ENCODE measurements at regions not wholly inside any gene's neighbourhood (a gene's known extent, or its start where the extent isn't known, plus 50 kb on each side); places are given as distances from the start of the nearest gene placed in this dataset.

DNA sequence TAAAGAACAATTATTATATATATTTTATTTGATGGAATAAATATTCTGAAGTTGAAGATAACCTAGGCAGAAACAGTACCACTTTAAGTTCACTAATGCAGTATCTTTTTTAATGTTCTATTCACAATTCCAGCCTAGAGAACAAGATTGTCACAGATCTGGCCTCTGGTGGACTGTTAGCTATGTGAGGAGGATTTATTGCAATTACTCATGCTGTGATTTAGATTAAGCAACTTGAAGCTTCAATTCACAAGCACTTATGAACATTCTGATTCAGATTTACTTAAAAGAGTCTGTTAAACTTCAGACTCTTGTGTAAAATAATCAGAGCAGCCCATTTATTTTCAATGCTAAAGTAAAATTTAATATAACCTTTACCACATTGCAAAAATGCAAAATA, 1489.8 kb downstream of the STIM2 start:
- intact Hi-C loops (cut with DNase I) = no loop called here
- no peak for DNase-seq (ENCODE audit: low spot score)

DNA sequence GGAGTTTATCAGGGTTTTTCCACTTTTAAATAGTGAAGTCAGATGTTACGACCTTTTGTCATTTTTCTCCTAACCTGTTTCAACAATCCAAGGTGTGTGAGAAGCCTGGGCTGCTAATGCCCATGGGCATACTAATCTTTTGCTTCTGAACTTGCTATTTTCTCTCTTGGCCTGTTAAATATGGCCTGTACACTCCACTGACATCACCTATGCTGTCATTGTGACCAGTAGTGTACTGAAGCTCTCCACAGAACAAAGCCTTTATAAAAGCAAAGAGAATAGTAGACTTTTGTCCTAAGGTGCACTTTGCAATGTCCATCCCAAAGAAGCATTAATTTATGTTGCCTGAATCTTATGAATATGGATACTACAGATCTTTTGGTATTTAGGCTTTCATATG, 1490.5 kb downstream of the STIM2 start:
- intact Hi-C loops (cut with DNase I) = no loop called here
- no peak for DNase-seq (ENCODE audit: low spot score)

- intact Hi-C loops (cut with DNase I) = no loop called here
Measured at GRCh38 chr4:28351826-28352225, 1491.2 kb downstream of the STIM2 start.

DNA sequence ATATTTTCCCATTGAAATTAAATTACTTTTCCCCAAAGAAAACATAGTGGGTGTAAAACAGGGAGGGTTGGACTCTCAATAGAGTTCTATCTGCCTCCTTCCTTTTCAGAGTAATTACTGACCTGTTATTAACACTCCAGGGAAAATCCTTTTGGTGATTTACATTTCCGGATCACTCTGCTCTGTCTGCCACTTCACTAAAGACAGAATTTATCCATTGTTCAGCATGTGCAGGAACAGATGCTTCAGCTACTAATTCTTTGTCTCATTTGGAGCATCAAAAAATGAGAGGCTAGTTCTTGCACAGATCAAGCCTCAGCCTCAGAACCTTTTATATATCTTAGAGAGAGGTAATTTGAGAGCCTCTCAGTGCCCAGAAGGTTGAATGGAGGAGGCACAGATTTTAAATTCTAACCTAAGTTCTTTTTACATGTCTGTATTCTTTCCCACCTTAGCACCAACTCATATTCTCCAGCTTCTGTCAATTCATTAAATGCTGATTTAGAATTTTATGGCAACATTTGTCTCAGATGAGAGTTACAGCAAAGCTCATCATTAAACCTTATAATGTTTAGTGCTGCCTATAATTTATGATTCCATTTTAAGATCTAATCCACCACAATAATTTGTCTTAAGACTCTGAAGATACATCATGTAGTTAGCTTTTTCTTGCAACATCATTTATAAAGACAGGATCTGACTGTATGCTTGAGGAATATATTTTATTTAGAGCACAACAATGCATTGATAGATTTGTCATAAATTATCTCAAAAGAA, 1494.4 kb downstream of the STIM2 start:
- intact Hi-C loops (cut with DNase I) = no loop called here
- DNase-seq (ENCODE audit: low spot score) = no peak

More at GRCh38 chr4:28351826-28352225, 1491.2 kb downstream of the STIM2 start:
- DNase-seq (ENCODE audit: low spot score) = no peak

DNA sequence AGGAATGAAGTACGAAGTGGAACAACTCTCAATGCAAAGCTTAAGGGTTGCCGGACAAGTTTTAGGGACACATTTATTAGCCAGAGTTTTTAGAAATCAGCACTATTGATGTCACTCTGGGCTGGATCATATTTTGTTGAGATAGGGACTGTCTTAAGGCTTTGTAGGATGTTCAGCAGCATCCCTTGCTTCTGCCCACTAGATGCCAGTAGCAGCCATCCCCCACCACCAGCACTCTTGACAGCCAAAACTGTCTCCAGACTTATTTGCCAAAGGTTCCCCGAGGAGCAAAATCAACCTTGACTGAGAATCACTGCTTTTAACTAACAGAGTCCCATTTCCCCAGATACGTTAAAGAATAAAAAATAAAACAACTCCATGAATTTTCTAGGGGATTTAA, 1497.3 kb downstream of the STIM2 start:
- DNase-seq (ENCODE audit: low spot score) = no peak
- intact Hi-C loops (cut with DNase I) = no loop called here

GRCh38 chr4:28358606-28359005, 1498.0 kb downstream of the STIM2 start:
- DNase-seq (ENCODE audit: low spot score) = no peak
- intact Hi-C loops (cut with DNase I) = no loop called here

- intact Hi-C loops (cut with DNase I) = no loop called here
- no peak for DNase-seq (ENCODE audit: low spot score)
Measured at GRCh38 chr4:28360681-28361080, 1500.0 kb downstream of the STIM2 start.

GRCh38 chr4:28362169-28362568, 1501.5 kb downstream of the STIM2 start:
- DNase-seq (ENCODE audit: low spot score) = no peak
- intact Hi-C loops (cut with DNase I) = no loop called here

DNA sequence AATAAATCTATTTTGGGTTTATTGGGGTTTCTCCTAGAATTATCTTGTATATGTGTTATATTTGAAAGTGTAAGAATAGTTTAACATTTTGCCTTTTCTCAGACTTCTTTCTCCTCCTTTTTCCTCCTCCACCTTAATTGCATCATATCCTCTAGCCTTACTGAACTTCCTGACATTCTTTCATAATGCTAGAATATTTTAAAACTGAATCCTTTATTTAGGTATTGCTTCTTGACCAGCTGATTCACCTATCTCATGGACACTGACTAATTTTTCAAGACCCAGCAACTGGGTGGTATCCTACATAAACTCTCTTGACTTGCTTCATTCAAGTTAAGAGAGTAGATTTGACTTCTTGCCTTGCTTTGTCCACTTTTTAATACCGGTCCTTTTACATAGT, 1508.9 kb downstream of the STIM2 start:
- no peak for DNase-seq (ENCODE audit: low spot score)
- intact Hi-C loops (cut with DNase I) = no loop called here

GRCh38 chr4:28373191-28373590, 1512.5 kb downstream of the STIM2 start:
- intact Hi-C loops (cut with DNase I) = no loop called here
- DNase-seq (ENCODE audit: low spot score) = no peak

DNA sequence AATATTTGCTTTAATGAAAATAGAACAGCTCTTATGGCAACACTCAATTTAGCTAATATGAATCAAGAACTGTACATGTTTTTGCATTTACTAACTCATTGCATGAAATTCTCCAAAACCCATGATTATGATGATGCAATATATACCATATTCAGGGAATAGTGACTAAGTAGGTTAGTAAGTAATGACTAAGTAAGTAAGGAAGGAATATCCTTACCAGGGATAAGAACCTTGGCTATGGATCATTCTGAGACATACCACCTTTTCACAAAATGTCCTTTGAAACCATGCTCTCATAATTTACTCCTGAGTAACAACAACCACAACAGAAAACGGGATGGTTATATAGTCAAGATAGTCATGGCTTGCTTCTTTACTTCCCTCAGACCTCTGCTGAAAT, 1513.0 kb downstream of the STIM2 start:
- intact Hi-C loops (cut with DNase I) = no loop called here
- no peak for DNase-seq (ENCODE audit: low spot score)

DNA sequence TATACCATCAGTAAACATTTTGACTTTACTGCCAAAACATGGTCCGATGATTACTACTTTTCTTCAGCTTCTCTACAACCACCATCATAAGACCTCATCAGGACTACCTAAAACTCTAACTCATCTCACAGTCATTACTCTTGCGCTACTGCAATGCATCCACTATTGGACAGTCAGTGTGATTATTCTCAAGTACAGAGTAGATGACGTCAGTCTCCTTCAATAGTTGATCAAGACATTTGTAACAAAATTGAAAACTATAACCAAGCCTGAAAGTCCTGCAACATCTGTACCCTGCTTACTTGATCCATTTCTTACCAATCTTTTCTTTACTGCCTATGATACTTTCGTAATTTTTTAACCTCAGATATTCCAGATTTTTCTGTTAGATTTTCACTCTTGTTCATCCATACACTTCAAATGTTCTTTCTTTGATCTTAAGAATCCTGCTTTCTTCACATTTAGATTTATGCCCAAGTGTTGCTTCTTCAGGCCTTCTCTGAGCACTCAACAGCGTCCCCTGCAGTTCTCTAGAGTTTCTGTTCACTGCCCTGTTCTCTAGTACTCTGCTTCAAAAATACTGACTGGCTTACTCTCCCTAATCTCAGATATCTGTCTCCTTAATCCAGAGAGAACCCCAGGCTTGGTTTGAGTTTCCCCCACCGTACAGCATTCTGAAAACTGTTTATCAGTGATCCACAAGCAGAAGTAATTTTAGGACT, 1517.6 kb downstream of the STIM2 start:
- intact Hi-C loops (cut with DNase I) = no loop called here
- no peak for DNase-seq (ENCODE audit: low spot score)

GRCh38 chr4:28385801-28386200, 1525.2 kb downstream of the STIM2 start:
- DNase-seq (ENCODE audit: low spot score) = no peak
- intact Hi-C loops (cut with DNase I) = no loop called here

DNA sequence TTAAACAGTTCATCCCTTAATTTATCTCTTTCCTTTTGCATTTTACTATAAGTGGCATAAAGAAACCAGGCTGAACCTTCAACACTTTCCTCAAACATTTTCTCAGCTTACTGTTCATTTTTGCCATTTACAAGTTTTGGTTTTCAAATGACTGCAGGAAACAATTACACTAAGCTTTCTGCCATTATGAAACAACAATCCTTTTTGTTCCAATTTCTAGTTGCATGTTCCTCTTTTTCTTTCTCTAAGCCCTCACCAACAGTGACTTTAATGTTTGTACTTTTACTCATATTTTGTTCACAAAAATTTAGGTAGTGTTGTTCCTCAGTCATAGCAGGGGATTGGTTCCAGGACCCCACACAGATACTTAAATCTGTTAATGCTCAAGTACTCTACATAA, 1526.1 kb downstream of the STIM2 start:
- DNase-seq (ENCODE audit: low spot score) = no peak
- intact Hi-C loops (cut with DNase I) = no loop called here

- no peak for DNase-seq (ENCODE audit: low spot score)
- intact Hi-C loops (cut with DNase I) = no loop called here
Measured at GRCh38 chr4:28388471-28388870, 1527.8 kb downstream of the STIM2 start.

GRCh38 chr4:28391877-28392276, 1531.2 kb downstream of the STIM2 start:
- intact Hi-C loops (cut with DNase I) = loop anchor here in 1 of 2 donors (5.0 kb wide), 1 partner anchor 1255 kb away; no protein-coding TSS in a partner anchor
- no peak for DNase-seq (ENCODE audit: low spot score)

- DNase-seq (ENCODE audit: low spot score) = no peak
- intact Hi-C loops (cut with DNase I) = no loop called here
Measured at GRCh38 chr4:28402751-28403150, 1542.1 kb downstream of the STIM2 start.

DNA sequence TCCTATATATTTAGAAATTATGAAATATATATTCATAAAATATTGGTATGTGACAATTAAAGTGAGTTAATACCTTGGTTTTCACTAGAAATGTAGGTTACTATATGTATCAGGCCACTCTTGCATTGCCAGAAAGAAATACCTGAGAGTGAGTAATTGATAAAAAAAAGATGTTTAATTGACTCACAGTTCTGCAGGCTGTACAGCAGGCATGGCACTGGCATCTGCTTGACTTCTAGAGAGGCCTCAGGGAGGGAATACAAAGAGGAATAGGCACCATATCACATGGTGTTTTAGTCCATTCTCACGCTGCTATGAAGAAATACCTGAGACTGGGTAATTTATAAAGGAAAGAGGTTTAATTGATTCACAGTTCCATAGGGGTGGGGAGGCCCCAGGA, 1560.6 kb downstream of the STIM2 start:
- intact Hi-C loops (cut with DNase I) = no loop called here
- no peak for DNase-seq (ENCODE audit: low spot score)

DNA sequence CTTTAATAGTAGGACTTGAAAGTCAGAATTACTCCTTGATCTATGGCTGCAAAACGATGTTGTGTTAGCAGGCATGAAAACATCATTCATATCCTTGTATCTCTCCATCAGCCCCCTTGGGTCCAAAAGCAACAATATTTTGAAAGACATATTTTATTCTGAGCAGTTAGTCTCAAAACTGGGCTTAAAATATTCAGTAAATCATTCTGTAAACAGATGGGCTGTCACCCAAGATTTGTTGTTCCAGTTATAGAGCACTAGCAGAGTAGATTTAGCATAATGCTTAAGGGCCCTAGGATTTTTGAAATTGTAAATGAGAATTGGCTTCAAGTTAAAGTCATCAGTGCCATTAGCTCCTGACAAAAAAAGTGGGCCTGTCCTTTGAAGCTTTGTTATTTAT, 1565.6 kb downstream of the STIM2 start:
- DNase-seq (ENCODE audit: low spot score) = no peak

DNA sequence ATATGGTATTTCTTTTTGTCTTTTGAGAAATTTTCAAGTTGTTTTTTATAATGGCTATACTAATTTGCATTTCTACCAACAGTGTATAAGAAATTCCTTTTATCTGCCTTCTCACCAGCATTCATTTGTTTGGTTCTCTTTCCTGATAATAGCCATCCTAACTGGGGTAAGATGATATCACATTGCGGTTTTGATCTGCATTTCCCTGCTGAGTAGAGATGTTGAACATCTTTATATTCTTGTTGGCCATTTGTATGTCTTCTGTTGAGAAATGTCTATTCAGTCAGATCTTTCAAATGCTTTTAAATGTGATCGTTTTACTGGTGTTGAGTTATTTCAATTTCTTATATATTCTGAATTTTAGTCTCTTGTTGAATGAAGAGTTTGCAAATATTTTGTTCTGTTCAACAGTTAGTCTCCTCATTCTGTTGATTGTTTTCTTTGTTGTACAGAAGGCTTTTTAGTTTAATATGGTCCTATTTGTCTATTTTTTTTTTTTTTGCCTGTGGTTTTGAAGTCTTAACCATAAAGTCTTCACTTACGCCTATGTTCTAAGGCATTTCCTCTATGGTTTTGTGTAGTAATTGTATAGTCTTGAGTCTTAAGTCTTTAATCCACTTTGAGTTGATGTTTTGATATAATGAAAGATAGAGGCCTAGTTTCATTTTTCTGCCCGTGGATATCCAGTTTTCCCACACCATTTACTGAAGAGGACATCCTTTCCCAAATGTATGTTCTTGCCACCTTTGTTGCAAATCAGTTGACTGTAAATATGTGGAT, 1566.9 kb downstream of the STIM2 start:
- intact Hi-C loops (cut with DNase I) = no loop called here

More for the DNA sequence above, 1565.6 kb downstream of the STIM2 start:
- intact Hi-C loops (cut with DNase I) = no loop called here

More for the DNA sequence above, 1566.9 kb downstream of the STIM2 start:
- DNase-seq (ENCODE audit: low spot score) = no peak
